KG1 (cell line): ENCODE measurements at regions not wholly inside any gene's neighbourhood (a gene's known extent, or its start where the extent isn't known, plus 50 kb on each side); places are given as distances from the start of the nearest gene placed in this dataset.
"Not testable (repeated sequence)": the region's sequence is repeated elsewhere in the genome, so short reads cannot be mapped to it uniquely, and the experiment has no call there.

Experiments used
- DNase-seq: peaks from one replicate; lab custom pipeline; 2025; lab: John Stamatoyannopoulos, UW

DNA sequence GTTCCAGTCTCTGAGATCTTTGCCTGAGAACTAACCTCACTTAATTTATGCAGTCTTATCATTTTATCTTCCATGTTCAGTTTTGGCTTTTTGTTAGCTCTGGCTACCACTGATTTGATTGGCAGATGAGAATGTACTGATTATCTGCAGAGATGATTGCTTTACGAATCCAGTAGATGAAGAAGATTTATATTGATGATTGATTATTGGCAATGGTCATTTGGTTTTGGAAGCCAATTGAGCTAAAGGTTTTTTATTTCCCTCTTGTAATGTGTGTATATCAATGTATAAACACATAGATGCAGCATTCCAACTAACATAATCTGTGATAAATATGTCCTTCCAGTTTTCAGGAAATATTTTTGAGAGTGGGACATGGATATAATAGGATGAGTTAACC lies 763.6 kb downstream of the CDH11 start:
- no peak for DNase-seq

GRCh38 chr16:64356267-64356666 lies 765.6 kb downstream of the CDH11 start:
- no peak for DNase-seq

GRCh38 chr16:64352246-64352645 lies 769.6 kb downstream of the CDH11 start:
- DNase-seq: no peak

- no peak for DNase-seq
These were observed 770.7 kb downstream of the CDH11 start for GRCh38 chr16:64351121-64351520.

DNA sequence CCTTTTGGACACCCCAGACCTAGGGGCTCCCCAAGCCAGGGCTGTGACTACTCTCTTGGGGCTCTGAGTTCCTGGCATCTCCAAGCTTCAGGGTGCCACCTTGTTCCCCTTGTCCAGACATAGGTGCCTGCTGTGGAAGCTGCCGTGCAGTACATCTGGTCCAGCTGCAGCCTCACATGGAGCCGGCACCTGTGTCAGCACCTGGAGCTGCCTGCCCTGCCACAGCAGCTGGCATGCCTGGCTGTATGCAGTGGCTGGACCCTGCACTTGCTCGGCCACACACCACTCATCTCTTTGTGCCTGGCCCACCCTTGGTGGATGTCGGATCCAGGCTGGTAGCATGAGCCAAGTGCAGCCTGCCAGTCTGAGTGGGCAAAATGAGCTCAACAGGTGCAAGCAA lies 775.8 kb downstream of the CDH11 start:
- no peak for DNase-seq

GRCh38 chr16:64345142-64345541 lies 776.7 kb downstream of the CDH11 start:
- no peak for DNase-seq

DNA sequence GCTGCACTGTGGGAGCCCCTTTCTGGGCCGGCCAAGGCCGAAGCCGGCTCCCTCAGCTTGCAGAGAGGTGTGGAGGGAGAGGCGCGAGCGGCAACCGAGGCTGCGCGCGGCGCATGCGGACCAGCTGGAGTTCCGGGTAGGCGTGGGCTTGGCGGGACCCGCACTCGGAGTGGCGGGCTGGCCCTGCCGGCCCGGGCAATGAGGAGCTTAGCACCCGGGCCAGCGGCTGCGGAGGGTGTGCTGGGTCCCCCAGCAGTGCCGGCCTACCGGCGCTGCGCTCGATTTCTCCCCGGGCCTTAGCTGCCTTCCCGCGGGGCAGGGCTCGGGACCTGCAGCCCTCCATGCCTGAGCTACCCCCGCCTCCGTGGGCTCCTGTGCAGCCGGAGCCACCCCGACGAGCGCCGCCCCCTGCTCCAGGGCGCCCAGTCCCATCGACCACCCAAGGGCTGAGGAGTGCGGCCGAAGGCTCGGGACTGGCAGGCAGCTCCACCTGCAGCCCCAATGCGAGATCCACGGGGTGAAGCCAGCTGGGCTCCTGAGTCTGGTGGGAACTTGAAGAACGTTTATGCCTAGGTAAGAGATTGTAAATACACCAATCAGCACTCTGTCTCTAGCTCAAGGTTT lies 777.9 kb downstream of the CDH11 start:
- DNase-seq: not testable (repeated sequence)

DNA sequence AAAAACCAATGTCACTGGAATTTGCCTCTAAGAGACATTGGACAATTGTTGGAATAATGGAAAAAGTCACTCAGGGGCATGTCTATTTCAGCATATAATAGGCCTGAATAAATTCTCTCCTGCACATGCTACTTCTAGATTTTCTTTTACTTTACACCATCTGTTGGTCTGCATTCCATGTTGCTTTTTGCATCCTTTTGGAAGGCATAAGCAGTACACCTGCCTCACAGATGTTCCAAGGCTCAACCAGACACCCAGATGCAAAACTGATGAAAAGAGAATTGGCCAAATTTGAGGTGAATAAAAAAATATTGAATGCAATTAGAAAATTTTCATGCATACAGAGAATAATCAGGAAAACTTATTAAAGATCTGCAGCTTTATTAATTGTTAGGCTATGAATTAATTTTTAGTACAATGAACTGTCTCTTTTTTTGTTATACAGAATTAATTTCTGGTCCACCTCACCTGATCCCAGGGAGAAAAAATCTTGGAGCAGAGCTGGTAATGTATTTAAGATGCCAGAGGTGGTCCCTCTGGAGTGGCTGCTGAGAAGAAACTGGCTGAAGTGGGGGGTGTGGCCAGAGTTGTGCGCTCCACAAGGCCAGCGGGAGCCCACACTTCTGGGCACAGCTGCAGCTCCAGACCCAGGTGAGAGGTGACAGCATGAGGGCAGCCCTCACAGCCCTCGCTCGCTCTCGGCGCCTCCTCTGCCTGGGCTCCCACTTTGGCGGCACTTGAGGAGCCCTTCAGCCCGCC lies 778.6 kb downstream of the CDH11 start:
- DNase-seq: no peak

GRCh38 chr16:64341336-64341735 lies 780.5 kb downstream of the CDH11 start:
- DNase-seq: not testable (repeated sequence)

DNA sequence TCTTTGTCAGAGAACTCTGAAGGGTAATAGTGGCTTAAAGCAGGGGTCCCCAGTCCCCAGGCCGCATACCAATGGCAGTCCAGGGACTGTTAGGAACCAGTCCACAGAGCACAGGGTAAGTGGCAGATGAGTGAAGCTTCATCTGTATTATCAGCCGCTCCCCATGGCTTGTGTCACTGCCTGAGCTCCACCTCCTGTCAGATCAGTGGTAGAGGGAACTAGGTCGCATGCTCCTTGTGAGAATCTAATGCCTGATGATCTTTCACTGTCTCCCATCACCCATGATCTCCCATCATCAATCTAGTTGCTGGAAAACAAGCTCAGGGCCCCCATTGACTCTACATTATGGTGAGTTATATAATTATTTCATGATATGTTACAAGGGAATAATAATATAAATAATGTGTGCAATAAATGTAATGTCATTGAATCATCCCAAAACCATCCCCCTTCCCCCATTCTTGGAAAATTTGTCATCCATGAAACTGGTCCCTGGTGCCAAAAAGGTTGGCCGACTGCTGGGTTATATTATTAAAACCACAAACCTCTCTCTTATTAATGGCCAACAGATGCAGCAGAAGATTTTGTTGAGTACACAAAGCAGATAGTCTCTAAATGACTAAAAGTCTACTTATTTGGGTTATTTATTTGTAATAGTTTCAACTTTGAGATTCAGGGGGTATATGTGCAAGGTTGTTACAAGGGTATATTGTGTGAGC lies 782.7 kb downstream of the CDH11 start:
- no peak for DNase-seq

DNA sequence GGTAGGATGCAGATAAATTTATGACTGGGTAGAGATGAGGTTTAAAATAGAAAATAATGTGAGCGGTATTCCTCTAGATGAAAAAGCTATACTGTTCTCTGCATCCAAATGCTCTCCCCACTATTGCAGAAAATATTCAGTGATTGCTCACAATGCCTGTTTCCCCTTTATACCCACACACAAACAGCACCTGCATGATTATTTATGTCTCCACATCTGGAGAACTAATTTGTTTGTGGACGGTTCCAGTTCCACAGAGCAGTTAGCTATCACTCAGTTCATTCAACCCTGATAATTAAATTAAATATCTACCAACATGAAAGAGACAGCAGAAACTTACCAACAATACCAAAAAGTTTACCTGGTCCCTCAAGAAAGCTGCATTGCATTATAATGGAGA lies 800.0 kb downstream of the CDH11 start:
- DNase-seq: no peak

- no peak for DNase-seq
These were observed 800.8 kb downstream of the CDH11 start for GRCh38 chr16:64321066-64321465.

DNA sequence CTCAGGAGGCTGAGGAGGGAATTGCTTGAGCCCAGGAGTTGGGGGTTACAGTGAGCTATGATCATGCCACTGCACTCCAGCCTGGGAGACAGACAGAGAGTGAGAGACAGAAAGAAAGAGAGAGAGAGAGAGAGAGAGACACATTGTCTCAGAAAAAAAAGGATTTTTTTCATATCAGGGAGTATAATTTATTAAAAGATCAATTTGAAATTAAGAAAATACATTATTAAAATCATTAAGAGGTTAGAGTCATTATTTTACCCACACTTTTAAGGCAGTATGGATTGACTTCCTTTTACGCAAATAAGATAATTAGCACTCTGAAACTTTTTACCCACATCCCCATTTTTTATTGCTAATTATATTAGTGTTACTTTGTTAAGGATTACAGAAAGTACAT lies 804.3 kb downstream of the CDH11 start:
- no peak for DNase-seq

DNA sequence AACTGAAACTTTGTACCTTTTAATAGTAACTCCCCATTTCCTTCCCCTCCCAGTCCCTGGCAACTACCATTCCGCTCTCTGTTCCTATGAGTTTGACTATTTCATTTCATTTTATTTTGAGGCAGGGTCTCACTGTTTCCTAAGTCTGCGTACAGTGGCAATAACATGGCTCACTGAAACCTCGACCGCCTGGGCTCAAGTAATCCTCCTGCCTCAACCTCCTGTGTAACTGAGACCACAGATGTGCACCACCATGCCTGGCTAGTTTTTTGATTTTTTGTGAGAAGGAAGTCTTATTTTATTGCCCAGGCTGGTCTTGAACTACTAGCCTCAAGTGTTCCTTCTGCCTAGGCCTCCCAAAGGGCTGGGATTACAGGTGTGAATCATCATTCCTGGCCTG lies 808.1 kb downstream of the CDH11 start:
- DNase-seq: no peak

DNA sequence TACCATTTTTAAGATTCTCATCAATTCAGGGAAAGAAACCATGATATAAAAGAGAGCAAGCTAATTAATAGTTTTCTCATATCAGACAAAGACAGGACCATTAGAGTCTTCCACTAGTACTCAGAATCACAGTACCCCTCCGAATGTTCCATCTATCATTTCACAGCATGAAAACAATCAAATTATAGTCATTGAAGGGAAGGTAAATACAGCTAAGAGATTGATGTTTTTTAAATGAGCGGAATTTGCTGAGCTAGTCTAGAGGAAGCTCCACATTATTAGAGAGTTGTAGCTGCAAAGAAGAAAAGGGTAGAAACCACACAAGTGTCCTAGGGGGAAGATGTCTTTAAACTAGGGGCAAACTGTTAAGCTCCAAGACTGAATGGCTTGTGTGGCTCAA lies 808.9 kb downstream of the CDH11 start:
- DNase-seq: no peak

GRCh38 chr16:64312292-64312691 lies 809.6 kb downstream of the CDH11 start:
- no peak for DNase-seq

DNA sequence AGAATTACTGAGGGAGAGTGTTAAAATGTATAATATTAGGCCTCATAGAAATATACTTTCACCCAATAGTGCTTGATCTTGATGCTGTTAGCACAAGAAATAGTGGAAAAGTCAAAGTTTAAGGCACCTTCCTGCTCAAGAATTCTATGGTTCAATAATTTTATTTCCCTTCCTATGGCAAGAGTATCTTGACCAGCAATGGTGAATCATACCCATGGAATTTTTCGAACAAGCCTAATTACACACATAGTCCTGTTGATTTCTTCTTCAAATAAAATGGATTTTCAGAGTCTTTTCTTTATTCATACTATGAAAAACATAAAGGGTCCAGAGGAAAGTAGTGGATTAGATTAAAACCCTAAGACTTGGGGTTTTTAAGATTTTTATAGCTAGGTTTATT lies 810.6 kb downstream of the CDH11 start:
- no peak for DNase-seq

DNA sequence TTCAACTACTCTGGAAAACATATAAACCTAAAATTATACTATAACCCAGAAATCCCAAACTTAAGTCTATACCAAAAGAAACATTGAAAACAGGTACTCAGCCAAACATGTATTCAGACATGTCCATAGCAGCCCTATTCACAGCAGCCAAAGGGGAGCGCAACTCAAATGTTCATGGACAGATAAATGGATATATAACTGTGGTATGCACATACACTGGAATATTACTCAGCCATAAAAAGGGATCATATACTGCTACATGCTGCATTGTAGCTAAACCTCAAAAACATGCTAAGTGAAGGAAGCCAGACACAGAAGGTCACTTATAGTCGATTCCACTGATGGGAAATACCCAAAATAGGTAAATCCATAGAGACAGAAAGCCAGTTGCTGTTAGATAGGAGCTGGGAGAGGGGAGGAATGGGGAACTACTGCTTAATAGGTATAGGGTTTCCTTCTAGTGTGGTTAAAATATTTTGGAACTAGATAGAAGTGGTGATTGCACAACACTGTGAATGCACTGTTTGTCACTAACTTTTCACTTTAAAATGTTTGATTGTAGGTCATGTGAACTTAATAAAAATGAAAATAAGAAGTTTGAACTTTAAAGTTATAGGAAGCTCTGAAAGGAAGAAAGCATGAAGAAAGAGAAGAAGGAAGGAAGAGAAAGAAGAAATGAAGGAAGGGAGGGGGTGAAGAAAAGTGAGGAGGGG lies 812.3 kb downstream of the CDH11 start:
- no peak for DNase-seq

- DNase-seq: no peak
These were observed 813.1 kb downstream of the CDH11 start for GRCh38 chr16:64308721-64309120.

GRCh38 chr16:64307431-64307830 lies 814.4 kb downstream of the CDH11 start:
- no peak for DNase-seq

DNA sequence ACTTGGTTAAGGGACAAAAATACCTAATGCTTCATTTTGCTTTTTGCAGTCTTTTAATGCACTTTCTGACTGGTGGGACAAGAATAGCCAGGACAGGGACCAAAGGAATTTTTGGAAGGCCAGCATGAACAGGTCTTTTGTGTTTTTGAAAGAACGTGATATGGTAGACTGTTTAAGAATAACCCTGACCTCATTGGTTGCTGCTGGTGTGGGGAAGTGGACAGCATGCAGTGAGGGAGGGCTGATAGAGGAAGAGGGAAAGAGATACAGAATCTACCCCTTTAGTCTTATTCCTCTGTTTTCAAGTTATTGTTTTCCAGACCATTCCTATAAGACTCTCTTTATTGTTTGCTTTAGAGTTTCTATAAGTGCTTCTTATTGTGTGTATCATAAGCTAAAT lies 816.2 kb downstream of the CDH11 start:
- DNase-seq: no peak

DNA sequence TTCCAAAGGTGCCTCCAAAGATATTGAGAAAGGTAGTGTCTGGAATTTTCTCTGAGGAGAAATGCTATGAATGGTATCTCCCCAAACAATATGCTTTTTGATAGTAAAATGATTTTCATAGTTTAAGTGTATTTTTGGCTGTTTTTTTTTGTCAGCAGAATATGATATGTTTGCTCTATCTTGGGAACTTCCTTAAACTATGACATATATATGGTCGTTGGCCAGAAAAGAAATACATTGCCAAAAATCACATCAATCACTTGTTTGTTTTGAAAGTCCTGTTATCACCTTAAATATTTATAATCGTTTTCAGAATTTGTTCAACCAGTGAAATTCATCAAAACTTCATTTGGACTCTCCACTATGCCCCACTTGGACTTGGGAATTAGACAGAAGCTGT lies 816.9 kb downstream of the CDH11 start:
- no peak for DNase-seq

- DNase-seq: no peak
These were observed 817.5 kb downstream of the CDH11 start for GRCh38 chr16:64304396-64304795.
